Smooth muscle cell (in vitro differentiated cells): ENCODE measurements at regions not wholly inside any gene's neighbourhood (a gene's known extent, or its start where the extent isn't known, plus 50 kb on each side); places are given as distances from the start of the nearest gene placed in this dataset.

Experiments
- DNase-seq: peaks from one replicate; lab custom pipeline; 2025; ENCODE audit not compliant: unreplicated experiment; lab: John Stamatoyannopoulos, UW
- H2AFZ ChIP-seq: fragments of 200-600 bp; sonication (generic); 2 replicates; pipeline ENCODE4 v1.6.0; 2016; ENCODE audit warnings: antibody characterized with exemption, low read depth, mild to moderate bottlenecking
- H3F3A ChIP-seq: fragments of 200-600 bp; sonication (generic); 2 replicates; pipeline ENCODE4 v1.6.0; 2017; ENCODE audit warnings: antibody characterized with exemption, low read depth
- H3K27ac ChIP-seq: fragments of 200-600 bp; sonication (generic); 2 replicates; pipeline ENCODE4 v1.5.1; 2016; ENCODE audit warnings: low read depth, mild to moderate bottlenecking
- H3K27me3 ChIP-seq: fragments of 200-600 bp; sonication (generic); 2 replicates; pipeline ENCODE4 v1.6.1; 2016; ENCODE audit warnings: low read depth, mild to moderate bottlenecking
- H3K36me3 ChIP-seq: fragments of 200-600 bp; sonication (generic); 2 replicates; pipeline ENCODE4 v1.5.1; 2016; ENCODE audit warnings: low read depth
- H3K4me1 ChIP-seq: fragments of 200-600 bp; sonication (generic); 2 replicates; pipeline ENCODE4 v1.5.1; 2016; ENCODE audit warnings: low read depth
- H3K4me2 ChIP-seq: fragments of 200-600 bp; sonication (generic); 2 replicates; pipeline ENCODE4 v1.6.0; 2016; ENCODE audit warnings: mild to moderate bottlenecking
- H3K4me3 ChIP-seq: fragments of 200-600 bp; sonication (generic); 2 replicates; pipeline ENCODE4 v1.5.1; 2016; ENCODE audit warnings: mild to moderate bottlenecking
- H3K79me2 ChIP-seq: fragments of 200-600 bp; sonication (generic); 2 replicates; pipeline ENCODE4 v1.6.0; 2016; ENCODE audit warnings: low read depth, mild to moderate bottlenecking
- H3K9ac ChIP-seq: fragments of 200-600 bp; sonication (generic); 2 replicates; pipeline ENCODE4 v1.6.0; 2016; ENCODE audit warnings: low read depth
- H3K9me3 ChIP-seq: fragments of 200-600 bp; sonication (generic); replicated peaks from 2 replicates; pipeline ENCODE4 v1.5.1; 2016; ENCODE audit warnings: low read depth
- H4K20me1 ChIP-seq: fragments of 200-600 bp; sonication (generic); 2 replicates; pipeline ENCODE4 v1.6.0; 2016; ENCODE audit warnings: low read depth
- WGBS: methylation state at CpG from one replicate; pipeline ENCODE4 v1.1.7; 2016; ENCODE audit warnings: low lambda C conversion rate; 5-methylcytosine and 5-hydroxymethylcytosine counted together
- TF ChIP-seq, protein P1 (sequence below): fragments of 200-600 bp; sonication (generic); IDR thresholded peaks from 2 replicates; pipeline ENCODE4 v1.5.1; 2017; ENCODE audit warnings: borderline replicate concordance, mild to moderate bottlenecking, antibody characterized with exemption; ENCODE audit not compliant: insufficient read depth, poor library complexity, severe bottlenecking

DNA sequence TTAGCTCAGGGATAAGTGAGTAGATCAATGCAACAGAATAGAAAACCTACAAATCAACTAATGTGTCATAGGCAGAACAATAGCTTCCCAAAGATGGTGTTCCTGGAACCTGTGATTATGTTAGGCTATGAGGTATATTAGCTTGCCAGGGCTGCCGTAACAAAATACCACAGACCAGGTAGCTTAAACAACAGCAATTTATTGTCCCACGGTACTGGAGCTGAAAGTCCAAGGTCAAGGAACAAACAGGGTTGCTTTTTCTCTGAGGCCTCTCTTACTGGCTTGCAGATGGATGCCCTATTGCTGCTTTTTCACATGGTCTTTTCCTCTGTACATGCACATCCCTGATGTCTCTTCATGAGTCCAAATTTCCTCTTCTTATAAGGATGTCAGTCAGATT lies 354.9 kb downstream of the TNS1 start:
- no peak for DNase-seq
- H3K27ac ChIP-seq: no peak overlapping the region
- TF ChIP-seq, protein P1, sequence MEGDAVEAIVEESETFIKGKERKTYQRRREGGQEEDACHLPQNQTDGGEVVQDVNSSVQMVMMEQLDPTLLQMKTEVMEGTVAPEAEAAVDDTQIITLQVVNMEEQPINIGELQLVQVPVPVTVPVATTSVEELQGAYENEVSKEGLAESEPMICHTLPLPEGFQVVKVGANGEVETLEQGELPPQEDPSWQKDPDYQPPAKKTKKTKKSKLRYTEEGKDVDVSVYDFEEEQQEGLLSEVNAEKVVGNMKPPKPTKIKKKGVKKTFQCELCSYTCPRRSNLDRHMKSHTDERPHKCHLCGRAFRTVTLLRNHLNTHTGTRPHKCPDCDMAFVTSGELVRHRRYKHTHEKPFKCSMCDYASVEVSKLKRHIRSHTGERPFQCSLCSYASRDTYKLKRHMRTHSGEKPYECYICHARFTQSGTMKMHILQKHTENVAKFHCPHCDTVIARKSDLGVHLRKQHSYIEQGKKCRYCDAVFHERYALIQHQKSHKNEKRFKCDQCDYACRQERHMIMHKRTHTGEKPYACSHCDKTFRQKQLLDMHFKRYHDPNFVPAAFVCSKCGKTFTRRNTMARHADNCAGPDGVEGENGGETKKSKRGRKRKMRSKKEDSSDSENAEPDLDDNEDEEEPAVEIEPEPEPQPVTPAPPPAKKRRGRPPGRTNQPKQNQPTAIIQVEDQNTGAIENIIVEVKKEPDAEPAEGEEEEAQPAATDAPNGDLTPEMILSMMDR: no peak
- no peaks in the 10 kb centered on the region for H3K9me3 ChIP-seq
- H3K36me3 ChIP-seq: no peaks in the 10 kb centered on the region
- H3K27me3 ChIP-seq: no peaks in the 10 kb centered on the region
- H3K79me2 ChIP-seq: no peaks in the 10 kb centered on the region
- WGBS: 83% methylated on average over 2 of the region's 2 CpGs
- H3K4me3 ChIP-seq: no peak overlapping the region
- H4K20me1 ChIP-seq: no peaks in the 10 kb centered on the region
- H3K4me1 ChIP-seq: peaks cover 23% of the 10 kb centered on the region
- peaks cover 15% of the 10 kb centered on the region for H3F3A ChIP-seq
- H2AFZ ChIP-seq: no peak overlapping the region
- no peak overlapping the region for H3K4me2 ChIP-seq
- H3K9ac ChIP-seq: no peak overlapping the region

DNA sequence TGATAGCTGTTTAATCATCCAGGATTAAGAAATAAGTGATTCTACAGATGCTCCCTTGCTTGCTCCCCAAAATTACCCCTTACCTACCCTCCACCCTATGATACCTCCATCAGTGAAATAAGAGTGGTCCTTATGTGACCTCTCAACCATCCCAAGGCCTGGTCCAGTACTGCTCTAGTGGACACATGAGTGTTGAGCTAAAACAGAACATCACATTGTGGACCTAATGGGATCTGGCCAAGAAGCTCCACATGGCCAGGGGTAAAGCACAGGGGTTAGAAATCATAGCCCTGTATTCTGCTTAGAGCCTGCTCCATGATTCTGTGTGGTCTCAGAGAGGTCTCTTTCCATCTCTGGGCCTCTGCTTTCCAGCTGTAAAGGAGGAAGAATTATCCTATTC lies 355.6 kb downstream of the TNS1 start:
- no peak overlapping the region for H3K9ac ChIP-seq
- H3F3A ChIP-seq: peaks cover 8% of the 10 kb centered on the region
- no peak overlapping the region for H3K4me2 ChIP-seq
- no peak for DNase-seq
- no peaks in the 10 kb centered on the region for H3K9me3 ChIP-seq
- no peaks in the 10 kb centered on the region for H3K27me3 ChIP-seq
- TF ChIP-seq, protein P1: no peak
- no peaks in the 10 kb centered on the region for H4K20me1 ChIP-seq
- no peak overlapping the region for H2AFZ ChIP-seq
- peaks cover 16% of the 10 kb centered on the region for H3K4me1 ChIP-seq
- no peak overlapping the region for H3K27ac ChIP-seq
- H3K36me3 ChIP-seq: no peaks in the 10 kb centered on the region
- H3K4me3 ChIP-seq: no peak overlapping the region
- no peaks in the 10 kb centered on the region for H3K79me2 ChIP-seq

DNA sequence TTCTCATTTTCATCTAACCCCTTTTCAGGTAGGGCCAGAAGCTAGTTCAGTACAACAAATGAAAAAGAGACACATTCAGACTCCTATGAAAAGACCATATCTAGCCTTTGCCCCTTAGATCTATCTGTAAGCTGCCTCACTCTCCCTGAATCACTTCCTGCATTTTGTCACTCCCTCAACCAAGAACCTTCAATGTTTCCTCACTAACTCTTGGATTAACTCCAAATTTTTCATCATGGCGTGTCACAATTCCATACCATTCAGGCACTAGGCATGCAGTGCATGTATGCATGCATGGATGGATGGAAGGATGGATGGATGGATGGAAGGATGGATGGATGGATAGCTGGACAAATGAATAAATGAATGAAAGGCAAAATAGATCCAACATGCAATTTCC lies 356.9 kb downstream of the TNS1 start:
- peaks cover 14% of the 10 kb centered on the region for H3K4me1 ChIP-seq
- 80% methylated on average over 1 of the region's 1 CpG for WGBS
- H3K79me2 ChIP-seq: no peaks in the 10 kb centered on the region

DNA sequence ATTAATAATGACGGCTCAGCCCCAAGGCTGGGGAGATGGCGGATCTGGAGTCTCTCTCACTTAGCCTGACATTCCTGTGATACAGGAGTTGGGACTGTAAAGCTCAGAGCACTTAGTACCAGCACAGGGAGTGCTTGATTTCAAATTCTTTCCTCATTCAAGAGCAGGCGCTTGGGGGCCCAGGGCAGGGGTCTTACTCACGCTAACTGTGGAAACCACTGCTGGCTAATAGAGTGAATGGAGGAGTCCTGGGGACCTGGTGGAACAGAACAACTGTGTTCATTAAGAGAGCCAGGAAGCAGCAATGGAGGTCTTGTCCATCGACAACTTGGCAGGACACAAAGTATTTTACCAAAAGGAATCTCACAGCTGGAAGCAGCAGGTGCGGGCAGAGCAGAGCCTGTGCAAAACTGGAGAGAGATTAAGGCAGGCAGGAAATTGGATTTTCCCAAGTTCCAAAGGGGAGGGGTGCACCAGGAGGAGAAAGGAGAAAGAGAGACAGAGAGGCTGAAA lies 358.9 kb downstream of the TNS1 start:
- TF ChIP-seq, protein P1: no peak
- Histone ChIP-seq H3K4me2 (no peak overlapping the region), H3F3A (no peaks in the 10 kb centered on the region), H3K9ac (no peak overlapping the region), H3K4me1 (peaks cover 14% of the 10 kb centered on the region), H4K20me1 (no peaks in the 10 kb centered on the region), H3K27me3 (no peaks in the 10 kb centered on the region), H3K9me3 (no peaks in the 10 kb centered on the region), H3K27ac (no peak overlapping the region), H2AFZ (no peak overlapping the region), H3K79me2 (no peaks in the 10 kb centered on the region), H3K4me3 (no peak overlapping the region), H3K36me3 (no peaks in the 10 kb centered on the region)
- WGBS: 46% methylated on average over 6 of the region's 6 CpGs
- DNase-seq: no peak

More for the DNA sequence above, 356.9 kb downstream of the TNS1 start:
- Histone ChIP-seq H3K27ac (no peak overlapping the region), H3K27me3 (no peaks in the 10 kb centered on the region), H3K9ac (no peak overlapping the region), H3K9me3 (no peaks in the 10 kb centered on the region), H4K20me1 (no peaks in the 10 kb centered on the region), H3K4me2 (no peak overlapping the region), H3K36me3 (no peaks in the 10 kb centered on the region), H2AFZ (no peak overlapping the region), H3K4me3 (no peak overlapping the region), H3F3A (no peaks in the 10 kb centered on the region)
- DNase-seq: no peak
- TF ChIP-seq, protein P1: no peak
